K562 (cell line): ENCODE measurements at regions not wholly inside any gene's neighbourhood (a gene's known extent, or its start where the extent isn't known, plus 50 kb on each side); places are given as distances from the start of the nearest gene placed in this dataset.

ENCODE experiments used
- ATAC-seq: fragments of 200-7000 bp; cut with Tn5 transposase; 3 replicates; pipeline ENCODE4 v1.9.1; 2020; ENCODE audit warnings: moderate library complexity
- BruUV-seq: library from RNA; stranded (reverse); fragments of 400-500 nt; replicated peaks from 2 replicates; lab custom pipeline; 2021; lab: Mats Ljungman, UMichigan
- CTCF ChIA-PET: fragments of 300-600 bp; formaldehyde crosslinking; extraction: SDS; loops from one replicate; lab custom pipeline; 2021; ENCODE audit warnings: low intra/inter-chr PET ratio; lab: Yijun Ruan, JAX
- POLR2A ChIA-PET: fragments of 300-600, 350-650 bp; sonication (Branson Sonifier 250); formaldehyde crosslinking; extraction: SDS; loops from one replicate; lab custom pipeline; 2021; ENCODE audit warnings: antibody characterized with exemption, inconsistent platforms; lab: Yijun Ruan, JAX
- DNase-seq, 4 experiments: peaks; one replicate each; pipeline versions ENCODE4 v3.0.0 to v3.0.0-alpha.2; 2011 to 2018; ENCODE audit warnings: low spot score in 3 of 4, mixed read lengths in 3 of 4; ENCODE audit errors: extremely low read depth in 1 of 4
- FAIRE-seq: peaks from 2 replicates; lab custom pipeline; 2011; peaks lifted over from hg19 to GRCh38; lab: Jason Lieb, UNC
- H2AFZ ChIP-seq: 2 replicates; pipeline ENCODE4 v1.6.0; 2011; ENCODE audit warnings: low read depth, low read length, control low read depth, inconsistent platforms
- H3K27ac ChIP-seq: fragments of 200-600 bp; 3 replicates; pipeline ENCODE4 v1.8.0; 2011; ENCODE audit warnings: low read depth, mild to moderate bottlenecking, control low read depth, inconsistent platforms, low read length, moderate library complexity, mixed read lengths; ENCODE audit errors: extremely low read depth
- H3K27me3 ChIP-seq, 2 experiments: fragments of 300-600 bp in 1 of 2; 2 replicates in 1 of 2; 3 replicates in 1 of 2; pipeline versions ENCODE4 v1.6.0 to v1.8.0; 2011; ENCODE audit warnings: inconsistent platforms in 2 of 2, low read length in 2 of 2, mild to moderate bottlenecking in 1 of 2, mixed read lengths in 1 of 2, moderate library complexity in 1 of 2; ENCODE audit not compliant: control insufficient read depth in 2 of 2, insufficient read depth in 2 of 2
- H3K36me3 ChIP-seq: fragments of 300-600 bp; 3 replicates; pipeline ENCODE4 v1.8.0; 2011; ENCODE audit warnings: mild to moderate bottlenecking, low read length, inconsistent platforms; ENCODE audit not compliant: control insufficient read depth, insufficient read depth
- H3K4me1 ChIP-seq, 2 experiments: fragments of 200-600 bp in 1 of 2; replicated peaks in 1 of 2; 2 replicates in 1 of 2; 3 replicates in 1 of 2; pipeline versions ENCODE4 v1.5.1 to v1.8.0; 2011; ENCODE audit warnings: inconsistent platforms in 2 of 2, low read length in 2 of 2, mild to moderate bottlenecking in 1 of 2, mixed read lengths in 1 of 2, moderate library complexity in 1 of 2; ENCODE audit not compliant: control insufficient read depth in 2 of 2, insufficient read depth in 2 of 2
- H3K4me2 ChIP-seq: 2 replicates; pipeline ENCODE4 v1.6.1; 2011; ENCODE audit warnings: low read length, control low read depth, inconsistent platforms, mixed read lengths; ENCODE audit not compliant: insufficient read depth
- H3K4me3 ChIP-seq: fragments of 200-600 bp; sonication (generic), shearing (Covaris generic); 2 replicates; pipeline ENCODE4 v1.5.1; 2016; ENCODE audit warnings: control low read depth, inconsistent platforms
- H3K79me2 ChIP-seq: fragments of 200-600 bp; 3 replicates; pipeline ENCODE4 v1.8.0; 2011; ENCODE audit warnings: low read length, inconsistent platforms; ENCODE audit not compliant: control insufficient read depth, insufficient read depth
- H3K9ac ChIP-seq, 2 experiments: 2 replicates each; pipeline versions ENCODE4 v1.6.0 to v1.6.1; 2011; ENCODE audit warnings: low read depth in 2 of 2, low read length in 2 of 2, control low read depth in 1 of 2, inconsistent platforms in 1 of 2, mild to moderate bottlenecking in 1 of 2, mixed read lengths in 1 of 2; ENCODE audit not compliant: insufficient read depth in 1 of 2
- H3K9me1 ChIP-seq: one replicate; pipeline ENCODE4 v1.6.0; 2011; ENCODE audit warnings: inconsistent platforms, mild to moderate bottlenecking, low read length, moderate library complexity; ENCODE audit not compliant: control insufficient read depth, insufficient read depth
- H3K9me3 ChIP-seq: replicated peaks from 2 replicates; pipeline ENCODE4 v1.5.1; 2011; ENCODE audit warnings: low read depth, low read length, inconsistent platforms; ENCODE audit not compliant: control insufficient read depth, insufficient read depth
- H4K20me1 ChIP-seq: replicated peaks from 2 replicates; pipeline ENCODE4 v1.6.1; 2011; ENCODE audit warnings: low read length, inconsistent platforms, mixed read lengths; ENCODE audit not compliant: control insufficient read depth, insufficient read depth
- FOXA3 ChIP-seq, 2 experiments: fragments of 450-650 bp in 1 of 2; sonication (generic) in 1 of 2; formaldehyde crosslinking; IDR thresholded peaks in 1 of 2; conservative IDR thresholded peaks in 1 of 2; 2 replicates each; pipeline versions ENCODE4 v1.4.0 to v1.8.0; 2020 to 2022; ENCODE audit warnings: mild to moderate bottlenecking in 2 of 2, missing genetic modification reagents in 1 of 2
- HLTF ChIP-seq: fragments of 450-650 bp; IDR thresholded peaks from 2 replicates; pipeline ENCODE4 v1.6.1; 2016
- MBD2 ChIP-seq: sonication (generic); IDR thresholded peaks from 2 replicates; pipeline ENCODE4 v1.6.1; 2016; ENCODE audit warnings: low read depth, borderline replicate concordance
- PHTF2 ChIP-seq: fragments of 250-450 bp; sonication (Bioruptor Pico); IDR thresholded peaks from 2 replicates; pipeline ENCODE4 v1.5.0; 2021; ENCODE audit warnings: mild to moderate bottlenecking
- RBBP5 ChIP-seq: fragments of 200-600 bp; sonication (generic); IDR thresholded peaks from 2 replicates; pipeline ENCODE4 v1.6.1; 2012; ENCODE audit warnings: borderline replicate concordance, mild to moderate bottlenecking, low read length, control low read depth, inconsistent platforms; ENCODE audit not compliant: insufficient read depth, poor library complexity, severe bottlenecking
- SMARCC2 ChIP-seq: fragments of 450-650 bp; IDR thresholded peaks from 2 replicates; pipeline ENCODE4 v1.6.1; 2017; ENCODE audit warnings: antibody characterized with exemption, moderate library complexity, mild to moderate bottlenecking, low read depth
- ZNF184 ChIP-seq: sonication (generic); formaldehyde crosslinking; IDR thresholded peaks from 2 replicates; pipeline ENCODE4 v1.5.0; 2020; ENCODE audit warnings: missing genetic modification reagents
- ZNF785 ChIP-seq: fragments of 250-450 bp; sonication (Bioruptor Pico); IDR thresholded peaks from 2 replicates; pipeline ENCODE4 v1.4.0; 2020; ENCODE audit warnings: mild to moderate bottlenecking
- WGBS: fragments of 100-300 bp; shearing (Covaris generic); methylation state at CpG from one replicate; pipeline ENCODE4 v1.1.6; 2016; ENCODE audit warnings: low coverage, mixed read lengths; ENCODE audit not compliant: insufficient coverage; ENCODE audit errors: missing lambda C conversion rate; 5-methylcytosine and 5-hydroxymethylcytosine counted together
- in situ Hi-C: fragments of 300-500 bp; cut with MboI; formaldehyde crosslinking; loops from 4 replicates; pipeline ENCODE4 v1.15.0; 2018; ENCODE audit warnings: inconsistent platforms, mixed read lengths
- intact Hi-C: fragments of 100-400 bp; cut with micrococcal nuclease; formaldehyde crosslinking; loops from 2 replicates; pipeline ENCODE4 v1.14.2; 2022
- TF ChIP-seq, protein P1 (sequence below): sonication (generic); formaldehyde crosslinking; IDR thresholded peaks from 2 replicates; pipeline ENCODE4 v1.8.0; 2022; ENCODE audit warnings: mild to moderate bottlenecking, missing genetic modification reagents
- TF ChIP-seq, protein P2 (sequence below): fragments of 250-450 bp; sonication (Bioruptor Pico); IDR thresholded peaks from 2 replicates; pipeline ENCODE4 v1.4.0; 2020
- TF ChIP-seq, protein P3 (sequence below): fragments of 450-650 bp; formaldehyde crosslinking; IDR thresholded peaks from 2 replicates; pipeline ENCODE4 v1.4.0; 2020; ENCODE audit warnings: mild to moderate bottlenecking

DNA sequence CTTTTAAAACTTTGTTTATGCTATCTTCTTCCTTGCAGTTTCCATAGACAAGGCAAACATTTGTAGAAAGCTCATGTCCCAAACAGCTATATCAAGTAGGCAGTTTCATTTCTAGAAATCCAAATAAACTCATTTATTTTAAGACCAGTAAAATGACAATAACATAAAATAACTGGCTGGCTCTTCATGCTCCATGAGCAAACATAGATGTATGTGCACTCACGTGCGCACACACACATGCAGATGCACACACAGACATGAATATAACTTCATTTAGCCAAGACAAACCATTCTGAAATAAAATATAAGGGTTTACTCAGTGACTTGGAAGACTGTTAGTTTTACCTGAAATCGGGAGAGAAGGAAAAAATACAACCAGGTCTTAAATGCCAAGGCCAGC is 176.5 kb upstream of the GAS1 start (continued):
- no peak for TF ChIP-seq FOXA3 (CRISPR knock-in tag; conservative IDR thresholded peaks at IDR 0.05 in 1 of 2, IDR thresholded peaks at IDR 0.05 in 1 of 2)

DNA sequence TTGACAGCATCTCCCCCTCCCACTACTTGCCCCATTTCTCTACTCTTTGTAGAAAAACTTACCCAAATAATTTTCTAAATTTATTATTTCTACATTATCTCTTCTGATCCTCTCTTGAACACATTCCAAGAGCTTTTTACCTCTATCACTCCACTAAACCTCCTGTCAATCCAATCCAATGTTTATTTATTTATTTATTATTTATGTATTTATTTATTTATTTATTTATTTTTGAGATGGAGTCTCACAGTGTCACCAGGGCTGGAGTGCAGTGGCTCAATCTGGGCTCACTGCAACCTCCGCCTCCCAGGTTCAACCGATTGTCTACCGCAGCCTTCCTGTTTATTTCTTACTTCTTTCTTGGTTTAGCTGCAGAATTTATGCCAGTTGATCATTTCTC is 178.5 kb upstream of the GAS1 start:
- no peaks in the 10 kb centered on the region for H3K9me1 ChIP-seq
- in situ Hi-C loops (no loop called here), intact Hi-C loops (no loop called here)
- no peaks in the 10 kb centered on the region for H3K79me2 ChIP-seq
- no TSS peak for BruUV-seq
- no peak for FAIRE-seq
- H3K36me3 ChIP-seq, result no peaks in the 10 kb centered on the region
- ChIA-PET CTCF (no interaction called here), POLR2A (no interaction called here)
- no peak overlapping the region for H3K27ac ChIP-seq
- 0% methylated on average over 3 of the region's 3 CpGs for WGBS
- no peak overlapping the region for H3K4me2 ChIP-seq
- no peak overlapping the region for H3K4me3 ChIP-seq
- H3K9me3 ChIP-seq, result no peaks in the 10 kb centered on the region
- ATAC-seq, result no peak
- no peak overlapping the region for H2AFZ ChIP-seq
- H3K4me1 ChIP-seq, result no peaks in the 10 kb centered on the region
- no peaks in the 10 kb centered on the region for H4K20me1 ChIP-seq
- no peak for DNase-seq
- H3K9ac ChIP-seq, result no peak overlapping the region
- H3K27me3 ChIP-seq, result no peaks in the 10 kb centered on the region
- TF ChIP-seq ZNF785, result no peak
- TF ChIP-seq ZNF184, result no peak
- no peak for TF ChIP-seq MBD2
- no peak for TF ChIP-seq HLTF
- TF ChIP-seq SMARCC2, result no peak
- TF ChIP-seq, protein P1, sequence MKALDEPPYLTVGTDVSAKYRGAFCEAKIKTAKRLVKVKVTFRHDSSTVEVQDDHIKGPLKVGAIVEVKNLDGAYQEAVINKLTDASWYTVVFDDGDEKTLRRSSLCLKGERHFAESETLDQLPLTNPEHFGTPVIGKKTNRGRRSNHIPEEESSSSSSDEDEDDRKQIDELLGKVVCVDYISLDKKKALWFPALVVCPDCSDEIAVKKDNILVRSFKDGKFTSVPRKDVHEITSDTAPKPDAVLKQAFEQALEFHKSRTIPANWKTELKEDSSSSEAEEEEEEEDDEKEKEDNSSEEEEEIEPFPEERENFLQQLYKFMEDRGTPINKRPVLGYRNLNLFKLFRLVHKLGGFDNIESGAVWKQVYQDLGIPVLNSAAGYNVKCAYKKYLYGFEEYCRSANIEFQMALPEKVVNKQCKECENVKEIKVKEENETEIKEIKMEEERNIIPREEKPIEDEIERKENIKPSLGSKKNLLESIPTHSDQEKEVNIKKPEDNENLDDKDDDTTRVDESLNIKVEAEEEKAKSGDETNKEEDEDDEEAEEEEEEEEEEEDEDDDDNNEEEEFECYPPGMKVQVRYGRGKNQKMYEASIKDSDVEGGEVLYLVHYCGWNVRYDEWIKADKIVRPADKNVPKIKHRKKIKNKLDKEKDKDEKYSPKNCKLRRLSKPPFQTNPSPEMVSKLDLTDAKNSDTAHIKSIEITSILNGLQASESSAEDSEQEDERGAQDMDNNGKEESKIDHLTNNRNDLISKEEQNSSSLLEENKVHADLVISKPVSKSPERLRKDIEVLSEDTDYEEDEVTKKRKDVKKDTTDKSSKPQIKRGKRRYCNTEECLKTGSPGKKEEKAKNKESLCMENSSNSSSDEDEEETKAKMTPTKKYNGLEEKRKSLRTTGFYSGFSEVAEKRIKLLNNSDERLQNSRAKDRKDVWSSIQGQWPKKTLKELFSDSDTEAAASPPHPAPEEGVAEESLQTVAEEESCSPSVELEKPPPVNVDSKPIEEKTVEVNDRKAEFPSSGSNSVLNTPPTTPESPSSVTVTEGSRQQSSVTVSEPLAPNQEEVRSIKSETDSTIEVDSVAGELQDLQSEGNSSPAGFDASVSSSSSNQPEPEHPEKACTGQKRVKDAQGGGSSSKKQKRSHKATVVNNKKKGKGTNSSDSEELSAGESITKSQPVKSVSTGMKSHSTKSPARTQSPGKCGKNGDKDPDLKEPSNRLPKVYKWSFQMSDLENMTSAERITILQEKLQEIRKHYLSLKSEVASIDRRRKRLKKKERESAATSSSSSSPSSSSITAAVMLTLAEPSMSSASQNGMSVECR (CRISPR knock-in tag), result no peak
- no peak for TF ChIP-seq PHTF2 (CRISPR knock-in tag)
- TF ChIP-seq, protein P2, sequence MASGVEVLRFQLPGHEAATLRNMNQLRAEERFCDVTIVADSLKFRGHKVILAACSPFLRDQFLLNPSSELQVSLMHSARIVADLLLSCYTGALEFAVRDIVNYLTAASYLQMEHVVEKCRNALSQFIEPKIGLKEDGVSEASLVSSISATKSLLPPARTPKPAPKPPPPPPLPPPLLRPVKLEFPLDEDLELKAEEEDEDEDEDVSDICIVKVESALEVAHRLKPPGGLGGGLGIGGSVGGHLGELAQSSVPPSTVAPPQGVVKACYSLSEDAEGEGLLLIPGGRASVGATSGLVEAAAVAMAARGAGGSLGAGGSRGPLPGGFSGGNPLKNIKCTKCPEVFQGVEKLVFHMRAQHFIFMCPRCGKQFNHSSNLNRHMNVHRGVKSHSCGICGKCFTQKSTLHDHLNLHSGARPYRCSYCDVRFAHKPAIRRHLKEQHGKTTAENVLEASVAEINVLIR (CRISPR knock-in tag), result no peak
- no peak for TF ChIP-seq RBBP5
- TF ChIP-seq, protein P3, sequence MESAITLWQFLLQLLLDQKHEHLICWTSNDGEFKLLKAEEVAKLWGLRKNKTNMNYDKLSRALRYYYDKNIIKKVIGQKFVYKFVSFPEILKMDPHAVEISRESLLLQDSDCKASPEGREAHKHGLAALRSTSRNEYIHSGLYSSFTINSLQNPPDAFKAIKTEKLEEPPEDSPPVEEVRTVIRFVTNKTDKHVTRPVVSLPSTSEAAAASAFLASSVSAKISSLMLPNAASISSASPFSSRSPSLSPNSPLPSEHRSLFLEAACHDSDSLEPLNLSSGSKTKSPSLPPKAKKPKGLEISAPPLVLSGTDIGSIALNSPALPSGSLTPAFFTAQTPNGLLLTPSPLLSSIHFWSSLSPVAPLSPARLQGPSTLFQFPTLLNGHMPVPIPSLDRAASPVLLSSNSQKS, result no peak
